Caco-2 (cell line): ENCODE measurements at regions not wholly inside any gene's neighbourhood (a gene's known extent, or its start where the extent isn't known, plus 50 kb on each side); places are given as distances from the start of the nearest gene placed in this dataset.

ENCODE experiments used
- BruUV-seq: library from RNA; stranded (reverse); fragments of 400-500 nt; replicated peaks from 2 replicates; lab custom pipeline; 2021; lab: Mats Ljungman, UMichigan
- CTCF ChIA-PET: fragments of 300-600 bp; sonication (Branson Sonifier 250); formaldehyde crosslinking; loops from one replicate; lab custom pipeline; 2022; ENCODE audit warnings: antibody characterized with exemption; lab: Charles Lee
- POLR2A ChIA-PET: fragments of 300-600 bp; sonication (Branson Sonifier 250); formaldehyde crosslinking; loops from one replicate; lab custom pipeline; 2022; ENCODE audit warnings: antibody characterized with exemption; lab: Charles Lee
- DNase-seq, 2 experiments: peaks; one replicate each; pipeline versions ENCODE4 v3.0.0 to v3.0.0-alpha.2; 2020 to 2022
- H3K27me3 ChIP-seq: replicated peaks from 2 replicates; pipeline ENCODE4 v1.6.0; 2011; ENCODE audit warnings: low read length; ENCODE audit not compliant: control insufficient read depth, insufficient read depth
- H3K36me3 ChIP-seq: 2 replicates; pipeline ENCODE4 v1.5.1; 2011; ENCODE audit warnings: low read length; ENCODE audit not compliant: control insufficient read depth, insufficient read depth
- H3K4me1 ChIP-seq: fragments of 250-450 bp; sonication (Bioruptor Pico); 2 replicates; pipeline ENCODE4 v1.5.1; 2020; ENCODE audit warnings: mild to moderate bottlenecking
- H3K4me3 ChIP-seq: 2 replicates; pipeline ENCODE4 v1.5.1; 2011; ENCODE audit warnings: low read depth, mild to moderate bottlenecking, control low read depth, low read length
- H3K9me3 ChIP-seq: fragments of 250-450 bp; sonication (Bioruptor Pico); 2 replicates; pipeline ENCODE4 v1.5.1; 2020; ENCODE audit warnings: mild to moderate bottlenecking, moderate library complexity
- H3K27ac Mint-ChIP-seq: one replicate; pipeline ENCODE4 v1.8.0; 2022; ENCODE audit warnings: mixed read lengths; ENCODE audit not compliant: unreplicated experiment
- H3K27me3 Mint-ChIP-seq: one replicate; pipeline ENCODE4 v1.8.0; 2022; ENCODE audit warnings: mixed read lengths; ENCODE audit not compliant: insufficient read depth, unreplicated experiment
- H3K36me3 Mint-ChIP-seq: one replicate; pipeline ENCODE4 v1.8.0; 2022; ENCODE audit warnings: mild to moderate bottlenecking, mixed read lengths; ENCODE audit not compliant: insufficient read depth, unreplicated experiment
- H3K4me1 Mint-ChIP-seq: one replicate; pipeline ENCODE4 v1.8.0; 2022; ENCODE audit warnings: low read depth, mixed read lengths; ENCODE audit not compliant: unreplicated experiment
- H3K4me3 Mint-ChIP-seq: one replicate; pipeline ENCODE4 v1.8.0; 2022; ENCODE audit warnings: mild to moderate bottlenecking, moderate library complexity, mixed read lengths; ENCODE audit not compliant: unreplicated experiment
- H3K9me3 Mint-ChIP-seq: one replicate; pipeline ENCODE4 v1.8.0; 2022; ENCODE audit warnings: mixed read lengths; ENCODE audit not compliant: unreplicated experiment
- CTCF ChIP-seq, 2 experiments: fragments of 200-600 bp in 1 of 2; IDR thresholded peaks; 1 replicate in 1 of 2; 2 replicates in 1 of 2; pipeline versions ENCODE4 v1.5.1 to v1.8.0; 2011 to 2022; ENCODE audit warnings: antibody characterized with exemption in 1 of 2, control low read depth in 1 of 2, inconsistent platforms in 1 of 2, low read depth in 1 of 2, low read length in 1 of 2, mild to moderate bottlenecking in 1 of 2, moderate library complexity in 1 of 2; ENCODE audit not compliant: insufficient read depth in 1 of 2, severe bottlenecking in 1 of 2, unreplicated experiment in 1 of 2
- intact Hi-C: fragments of 100-400 bp; cut with micrococcal nuclease; formaldehyde crosslinking; loops from one replicate; pipeline ENCODE4 v1.10.0; 2022; ENCODE audit not compliant: unreplicated experiment

GRCh38 chr4:23233596-23233995 is 540.9 kb downstream of the GBA3 start:
- TF ChIP-seq CTCF (IDR thresholded peaks at IDR 0.05; ENCODE audit: insufficient read depth in 1 of 2, low read depth in 1 of 2, low read length in 1 of 2, severe bottlenecking in 1 of 2, unreplicated experiment in 1 of 2) = no peak
- Histone ChIP-seq H3K36me3 (no peaks in the 10 kb centered on the region), H3K4me3 (no peak overlapping the region), H3K27me3 (no peaks in the 10 kb centered on the region), H3K4me1 (no peaks in the 10 kb centered on the region), H3K9me3 (no peaks in the 10 kb centered on the region)
- ChIA-PET CTCF (no interaction called here), POLR2A (no interaction called here)
- H3K27me3 Mint-ChIP-seq = peaks cover 6% of the 10 kb centered on the region
- no peaks in the 10 kb centered on the region for H3K36me3 Mint-ChIP-seq
- no TSS peak for BruUV-seq
- no peak overlapping the region for H3K27ac Mint-ChIP-seq
- no peaks in the 10 kb centered on the region for H3K9me3 Mint-ChIP-seq
- DNase-seq = no peak
- H3K4me1 Mint-ChIP-seq = no peaks in the 10 kb centered on the region
- intact Hi-C loops = no loop called here
- no peak overlapping the region for H3K4me3 Mint-ChIP-seq

- TF ChIP-seq CTCF (IDR thresholded peaks at IDR 0.05; ENCODE audit: insufficient read depth in 1 of 2, low read depth in 1 of 2, low read length in 1 of 2, severe bottlenecking in 1 of 2, unreplicated experiment in 1 of 2) = no peak
- intact Hi-C loops = no loop called here
- Mint-ChIP-seq H3K4me3 (no peak overlapping the region), H3K27me3 (peaks cover 6% of the 10 kb centered on the region), H3K27ac (no peak overlapping the region), H3K9me3 (no peaks in the 10 kb centered on the region), H3K4me1 (no peaks in the 10 kb centered on the region), H3K36me3 (no peaks in the 10 kb centered on the region)
- no peaks in the 10 kb centered on the region for H3K4me1 ChIP-seq
- no peaks in the 10 kb centered on the region for H3K36me3 ChIP-seq
- H3K27me3 ChIP-seq = no peaks in the 10 kb centered on the region
- no peaks in the 10 kb centered on the region for H3K9me3 ChIP-seq
- no TSS peak for BruUV-seq
- H3K4me3 ChIP-seq = no peak overlapping the region
- ChIA-PET CTCF (no interaction called here), POLR2A (no interaction called here)
- DNase-seq = no peak
These were observed 540.2 kb downstream of the GBA3 start for GRCh38 chr4:23232987-23233386.

GRCh38 chr4:23225564-23225963 is 532.8 kb downstream of the GBA3 start:
- no peak overlapping the region for H3K4me3 Mint-ChIP-seq
- no peaks in the 10 kb centered on the region for H3K9me3 Mint-ChIP-seq
- Histone ChIP-seq H3K27me3 (no peaks in the 10 kb centered on the region), H3K4me1 (no peaks in the 10 kb centered on the region), H3K4me3 (no peak overlapping the region), H3K9me3 (no peaks in the 10 kb centered on the region), H3K36me3 (no peaks in the 10 kb centered on the region)
- no peak for DNase-seq
- H3K36me3 Mint-ChIP-seq = no peaks in the 10 kb centered on the region
- H3K27ac Mint-ChIP-seq = no peak overlapping the region
- no peaks in the 10 kb centered on the region for H3K27me3 Mint-ChIP-seq
- TF ChIP-seq CTCF (IDR thresholded peaks at IDR 0.05; ENCODE audit: insufficient read depth in 1 of 2, low read depth in 1 of 2, low read length in 1 of 2, severe bottlenecking in 1 of 2, unreplicated experiment in 1 of 2) = no peak
- CTCF ChIA-PET = no interaction called here
- POLR2A ChIA-PET = no interaction called here
- intact Hi-C loops = no loop called here
- H3K4me1 Mint-ChIP-seq = no peaks in the 10 kb centered on the region
- BruUV-seq = no TSS peak
